ENCODE measurements at regions not wholly inside any gene's neighbourhood (a gene's known extent, or its start where the extent isn't known, plus 50 kb on each side); places are given as distances from the start of the nearest gene placed in this dataset.

- Histone ChIP-seq H3K9me3 (ENCODE audit: control insufficient read depth, insufficient read depth, low read depth, low read length) (no peaks in the 10 kb centered on the region), H3K4me3 (ENCODE audit: low read depth in 2 of 2, low read length in 2 of 2) (no peak overlapping the region), H3K36me3 (ENCODE audit: control insufficient read depth, insufficient read depth, low read length) (no peaks in the 10 kb centered on the region), H3K4me1 (ENCODE audit: control insufficient read depth, insufficient read depth, low read length) (no peaks in the 10 kb centered on the region), H3K27ac (ENCODE audit: low read length) (no peak overlapping the region), H3K27me3 (ENCODE audit: control insufficient read depth, insufficient read depth, low read length) (no peaks in the 10 kb centered on the region)
- in situ Hi-C loops (cut with HindIII; ENCODE audit: low pct_unique_long_range_greater_than_20kb, low sequenced_read_pairs) = no loop called here
- POLR2A ChIA-PET = no interaction called here
- CTCF ChIA-PET = no interaction called here
- intact Hi-C loops (cut with micrococcal nuclease; ENCODE audit: unreplicated experiment) = no loop called here
- TF ChIP-seq SIN3A (IDR thresholded peaks at IDR 0.05; ENCODE audit: borderline replicate concordance, insufficient read depth, low read depth, low read length) (no peak), TCF7L2 (IDR thresholded peaks at IDR 0.05; ENCODE audit: low read depth, low read length) (no peak), POLR2AphosphoS5 (IDR thresholded peaks at IDR 0.05; ENCODE audit: low read depth, low read length) (no peak), REST (IDR thresholded peaks at IDR 0.05; ENCODE audit: insufficient read depth in 1 of 2, low read depth in 2 of 2, low read length in 1 of 2) (no peak)
- TF ChIP-seq, protein P1, sequence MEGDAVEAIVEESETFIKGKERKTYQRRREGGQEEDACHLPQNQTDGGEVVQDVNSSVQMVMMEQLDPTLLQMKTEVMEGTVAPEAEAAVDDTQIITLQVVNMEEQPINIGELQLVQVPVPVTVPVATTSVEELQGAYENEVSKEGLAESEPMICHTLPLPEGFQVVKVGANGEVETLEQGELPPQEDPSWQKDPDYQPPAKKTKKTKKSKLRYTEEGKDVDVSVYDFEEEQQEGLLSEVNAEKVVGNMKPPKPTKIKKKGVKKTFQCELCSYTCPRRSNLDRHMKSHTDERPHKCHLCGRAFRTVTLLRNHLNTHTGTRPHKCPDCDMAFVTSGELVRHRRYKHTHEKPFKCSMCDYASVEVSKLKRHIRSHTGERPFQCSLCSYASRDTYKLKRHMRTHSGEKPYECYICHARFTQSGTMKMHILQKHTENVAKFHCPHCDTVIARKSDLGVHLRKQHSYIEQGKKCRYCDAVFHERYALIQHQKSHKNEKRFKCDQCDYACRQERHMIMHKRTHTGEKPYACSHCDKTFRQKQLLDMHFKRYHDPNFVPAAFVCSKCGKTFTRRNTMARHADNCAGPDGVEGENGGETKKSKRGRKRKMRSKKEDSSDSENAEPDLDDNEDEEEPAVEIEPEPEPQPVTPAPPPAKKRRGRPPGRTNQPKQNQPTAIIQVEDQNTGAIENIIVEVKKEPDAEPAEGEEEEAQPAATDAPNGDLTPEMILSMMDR (IDR thresholded peaks at IDR 0.05) = no peak
- DNase-seq (ENCODE audit: low read depth, low spot score) = no peak
- no TSS peak for BruUV-seq (replicated peaks)
- ATAC-seq = no peak
Observed at GRCh38 chr5:113909782-113910181, 396.3 kb downstream of the YTHDC2 start.

GRCh38 chr5:113917997-113918396 lies 404.5 kb downstream of the YTHDC2 start:
- no peak for ATAC-seq
- POLR2A ChIA-PET = no interaction called here
- CTCF ChIA-PET = no interaction called here
- in situ Hi-C loops (cut with HindIII; ENCODE audit: low pct_unique_long_range_greater_than_20kb, low sequenced_read_pairs) = no loop called here
- H3K27ac ChIP-seq (ENCODE audit: low read length) = no peak overlapping the region
- TF ChIP-seq TCF7L2 (IDR thresholded peaks at IDR 0.05; ENCODE audit: low read depth, low read length) (no peak), SIN3A (IDR thresholded peaks at IDR 0.05; ENCODE audit: borderline replicate concordance, insufficient read depth, low read depth, low read length) (no peak), REST (IDR thresholded peaks at IDR 0.05; ENCODE audit: insufficient read depth in 1 of 2, low read depth in 2 of 2, low read length in 1 of 2) (no peak), POLR2AphosphoS5 (IDR thresholded peaks at IDR 0.05; ENCODE audit: low read depth, low read length) (no peak)
- TF ChIP-seq, protein P1 (IDR thresholded peaks at IDR 0.05) = no peak
- no peaks in the 10 kb centered on the region for H3K27me3 ChIP-seq (ENCODE audit: control insufficient read depth, insufficient read depth, low read length)
- H3K36me3 ChIP-seq (ENCODE audit: control insufficient read depth, insufficient read depth, low read length) = no peaks in the 10 kb centered on the region
- no peak for DNase-seq (ENCODE audit: low read depth, low spot score)
- no peaks in the 10 kb centered on the region for H3K4me1 ChIP-seq (ENCODE audit: control insufficient read depth, insufficient read depth, low read length)
- H3K4me3 ChIP-seq (ENCODE audit: low read depth in 2 of 2, low read length in 2 of 2) = no peak overlapping the region
- H3K9me3 ChIP-seq (ENCODE audit: control insufficient read depth, insufficient read depth, low read depth, low read length) = no peaks in the 10 kb centered on the region
- intact Hi-C loops (cut with micrococcal nuclease; ENCODE audit: unreplicated experiment) = no loop called here
- BruUV-seq (replicated peaks) = no TSS peak

All from Panc1 (cell line).